WTC11 (cell line): ENCODE measurements at regions not wholly inside any gene's neighbourhood (a gene's known extent, or its start where the extent isn't known, plus 50 kb on each side); places are given as distances from the start of the nearest gene placed in this dataset.
A peak's percentile ranks its signal among the peaks of the same experiment; 100 is the strongest.

Source experiments
- ATAC-seq: fragments of 200-7000 bp; cut with Tn5 transposase; 2 replicates; pipeline ENCODE4 v1.10.0; 2021; ENCODE audit warnings: mild to moderate bottlenecking, moderate library complexity
- CTCF ChIA-PET: fragments of 300-600 bp; sonication (Branson Sonifier 250); formaldehyde crosslinking; loops from one replicate; lab custom pipeline; 2021; ENCODE audit warnings: antibody characterized with exemption; lab: Charles Lee
- POLR2A ChIA-PET: fragments of 350-600 bp; sonication (Branson Sonifier 250); formaldehyde crosslinking; loops from one replicate; lab custom pipeline; 2021; ENCODE audit warnings: antibody characterized with exemption; lab: Charles Lee
- DNase-seq: peaks from one replicate; pipeline ENCODE4 v3.0.0; 2021; ENCODE audit warnings: low spot score
- H3K27ac Mint-ChIP-seq: 2 replicates; pipeline ENCODE4 v1.8.0; 2021; ENCODE audit warnings: mixed read lengths
- H3K27me3 Mint-ChIP-seq: 2 replicates; pipeline ENCODE4 v1.8.0; 2021; ENCODE audit warnings: low read depth, mild to moderate bottlenecking, moderate library complexity, mixed read lengths
- H3K36me3 Mint-ChIP-seq: 2 replicates; pipeline ENCODE4 v1.8.0; 2021; ENCODE audit warnings: mixed read lengths
- H3K4me1 Mint-ChIP-seq: 2 replicates; pipeline ENCODE4 v1.8.0; 2022; ENCODE audit warnings: mixed read lengths
- H3K4me3 Mint-ChIP-seq: 2 replicates; pipeline ENCODE4 v1.8.0; 2021; ENCODE audit warnings: mild to moderate bottlenecking, moderate library complexity, mixed read lengths
- H3K9me3 Mint-ChIP-seq: 2 replicates; pipeline ENCODE4 v1.8.0; 2021; ENCODE audit warnings: mixed read lengths
- E2F4 ChIP-seq: sonication (generic); formaldehyde crosslinking; IDR thresholded peaks from 2 replicates; pipeline ENCODE4 v1.8.1; 2022; ENCODE audit warnings: low read depth, mild to moderate bottlenecking, moderate library complexity, missing genetic modification reagents, borderline replicate concordance
- E2F5 ChIP-seq: sonication (generic); formaldehyde crosslinking; IDR thresholded peaks from 2 replicates; pipeline ENCODE4 v1.8.1; 2022; ENCODE audit warnings: mild to moderate bottlenecking, moderate library complexity, missing genetic modification reagents
- ELF4 ChIP-seq: sonication (generic); formaldehyde crosslinking; IDR thresholded peaks from 2 replicates; pipeline ENCODE4 v1.8.1; 2022; ENCODE audit warnings: low read depth, mild to moderate bottlenecking, moderate library complexity, missing genetic modification reagents
- ESRRA ChIP-seq: sonication (generic); formaldehyde crosslinking; IDR thresholded peaks from 2 replicates; pipeline ENCODE4 v1.8.1; 2022; ENCODE audit warnings: mild to moderate bottlenecking, missing genetic modification reagents, borderline replicate concordance
- GABPB1 ChIP-seq: sonication (generic); formaldehyde crosslinking; IDR thresholded peaks from 2 replicates; pipeline ENCODE4 v1.8.1; 2023; ENCODE audit warnings: mild to moderate bottlenecking, missing genetic modification reagents
- IRF2 ChIP-seq: sonication (generic); formaldehyde crosslinking; IDR thresholded peaks from 2 replicates; pipeline ENCODE4 v1.8.0; 2022; ENCODE audit warnings: low read depth, missing genetic modification reagents, borderline replicate concordance
- KAT7 ChIP-seq: sonication (generic); formaldehyde crosslinking; IDR thresholded peaks from 2 replicates; pipeline ENCODE4 v1.8.1; 2023; ENCODE audit warnings: missing genetic modification reagents, mild to moderate bottlenecking, borderline replicate concordance
- MLX ChIP-seq: sonication (generic); formaldehyde crosslinking; IDR thresholded peaks from 2 replicates; pipeline ENCODE4 v1.8.1; 2023; ENCODE audit warnings: mild to moderate bottlenecking, missing genetic modification reagents, moderate library complexity
- MXD4 ChIP-seq: fragments of 250-450 bp; sonication (Bioruptor Pico); IDR thresholded peaks from 2 replicates; pipeline ENCODE4 v1.8.0; 2021; ENCODE audit warnings: mild to moderate bottlenecking, moderate library complexity, borderline replicate concordance
- NFE2L1 ChIP-seq: sonication (generic); formaldehyde crosslinking; IDR thresholded peaks from 2 replicates; pipeline ENCODE4 v1.8.1; 2023; ENCODE audit warnings: missing genetic modification reagents
- NFYB ChIP-seq: sonication (generic); formaldehyde crosslinking; conservative IDR thresholded peaks from 2 replicates; pipeline ENCODE4 v1.8.0; 2022; ENCODE audit warnings: low read depth, missing genetic modification reagents
- NR1H2 ChIP-seq: sonication (generic); formaldehyde crosslinking; IDR thresholded peaks from 2 replicates; pipeline ENCODE4 v1.9.0; 2021; ENCODE audit warnings: mild to moderate bottlenecking, moderate library complexity, missing genetic modification reagents
- OVOL2 ChIP-seq: fragments of 250-450 bp; sonication (Bioruptor Pico); IDR thresholded peaks from 2 replicates; pipeline ENCODE4 v1.9.0; 2021; ENCODE audit warnings: mild to moderate bottlenecking, borderline replicate concordance
- SMAD3 ChIP-seq: sonication (generic); formaldehyde crosslinking; IDR thresholded peaks from 2 replicates; pipeline ENCODE4 v1.8.0; 2022; ENCODE audit warnings: missing genetic modification reagents, mild to moderate bottlenecking, borderline replicate concordance
- TCF7 ChIP-seq: sonication (generic); formaldehyde crosslinking; IDR thresholded peaks from 2 replicates; pipeline ENCODE4 v1.8.0; 2022; ENCODE audit warnings: mild to moderate bottlenecking, low read depth, missing genetic modification reagents, moderate library complexity
- TEAD1 ChIP-seq: sonication (generic); formaldehyde crosslinking; IDR thresholded peaks from 2 replicates; pipeline ENCODE4 v1.8.0; 2022; ENCODE audit warnings: mild to moderate bottlenecking, missing genetic modification reagents
- ZMAT4 ChIP-seq: fragments of 250-450 bp; sonication (Bioruptor Pico); IDR thresholded peaks from 2 replicates; pipeline ENCODE4 v1.9.0; 2021; ENCODE audit warnings: mild to moderate bottlenecking
- ZNF121 ChIP-seq: sonication (generic); formaldehyde crosslinking; IDR thresholded peaks from 2 replicates; pipeline ENCODE4 v1.8.0; 2023; ENCODE audit warnings: missing genetic modification reagents
- ZNF396 ChIP-seq: fragments of 250-450 bp; sonication (Bioruptor Pico); IDR thresholded peaks from 2 replicates; pipeline ENCODE4 v1.8.0; 2021; ENCODE audit warnings: mild to moderate bottlenecking, moderate library complexity, borderline replicate concordance
- ZNF425 ChIP-seq: fragments of 250-450 bp; sonication (Bioruptor Pico); conservative IDR thresholded peaks from 2 replicates; pipeline ENCODE4 v1.9.0; 2021; ENCODE audit warnings: mild to moderate bottlenecking
- ZNF671 ChIP-seq: fragments of 250-450 bp; sonication (Bioruptor Pico); IDR thresholded peaks from 2 replicates; pipeline ENCODE4 v1.8.0; 2021; ENCODE audit warnings: mild to moderate bottlenecking
- TF ChIP-seq, protein P1 (sequence below): sonication (generic); formaldehyde crosslinking; conservative IDR thresholded peaks from 2 replicates; pipeline ENCODE4 v1.8.1; 2022; ENCODE audit warnings: mild to moderate bottlenecking, missing genetic modification reagents
- TF ChIP-seq, protein P2 (sequence below): sonication (generic); formaldehyde crosslinking; IDR thresholded peaks from 2 replicates; pipeline ENCODE4 v1.8.1; 2022; ENCODE audit warnings: low read depth, missing genetic modification reagents, borderline replicate concordance

DNA sequence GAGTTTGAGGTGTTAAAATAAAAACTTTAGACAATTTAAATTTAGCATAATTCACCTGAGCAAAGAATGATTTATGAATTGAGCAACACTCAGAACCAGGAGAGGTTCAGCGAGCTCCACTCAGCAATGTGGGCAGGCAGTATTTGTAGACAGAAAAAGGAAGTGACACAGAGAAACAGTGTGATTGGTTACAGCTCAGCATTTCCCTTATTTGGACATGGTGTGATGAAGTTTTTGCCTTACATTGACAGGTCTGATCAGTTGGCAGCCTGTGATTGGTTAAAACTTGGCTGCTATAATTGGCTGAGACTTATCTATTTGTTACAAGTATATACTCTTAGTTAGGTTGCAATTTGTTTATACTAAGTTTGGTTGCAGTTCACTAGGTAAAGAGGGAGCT, 621.2 kb upstream of the PRMT6 start:
- H3K27me3 Mint-ChIP-seq, result no peaks in the 10 kb centered on the region

DNA sequence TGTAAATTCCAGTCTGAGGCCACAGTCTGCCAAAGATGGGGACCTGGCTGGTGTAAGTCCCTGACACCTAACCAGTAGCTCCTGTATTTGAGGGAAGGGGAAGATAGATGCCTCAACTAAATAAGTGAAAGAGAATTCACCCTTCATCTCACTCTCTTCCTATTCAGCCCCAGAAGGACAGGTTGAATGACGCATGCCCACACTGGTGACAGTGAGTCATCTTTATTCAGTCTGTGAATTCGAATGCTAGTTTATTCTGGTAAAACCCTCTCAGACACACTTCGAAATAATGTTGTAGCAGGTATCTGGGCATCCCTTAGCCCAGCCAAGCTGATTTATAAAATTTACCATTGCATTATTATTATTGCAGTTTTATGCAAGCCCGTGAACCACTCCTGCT, 617.0 kb upstream of the PRMT6 start:
- Mint-ChIP-seq H3K27me3 (no peaks in the 10 kb centered on the region), H3K4me3 (no peak overlapping the region), H3K27ac (no peak overlapping the region), H3K36me3 (no peaks in the 10 kb centered on the region), H3K4me1 (peaks cover 16% of the 10 kb centered on the region), H3K9me3 (no peaks in the 10 kb centered on the region)
- ChIA-PET CTCF (no interaction called here), POLR2A (no interaction called here)
- ATAC-seq (no peak), DNase-seq (no peak)
- TF ChIP-seq OVOL2 (CRISPR knock-in tag) (no peak), ZNF425 (CRISPR knock-in tag) (no peak), IRF2 (CRISPR knock-in tag) (no peak), TCF7 (CRISPR knock-in tag) (no peak), GABPB1 (no peak), MXD4 (CRISPR knock-in tag) (no peak)

More for the DNA sequence above, 621.2 kb upstream of the PRMT6 start:
- H3K4me3 Mint-ChIP-seq, result no peak overlapping the region
- no peaks in the 10 kb centered on the region; the same call in 1 of the 2 replicates for H3K9me3 Mint-ChIP-seq
- peaks cover 20% of the 10 kb centered on the region for H3K4me1 Mint-ChIP-seq
- peaks cover 4% of the 10 kb centered on the region; the same call in 1 of the 2 replicates for H3K36me3 Mint-ChIP-seq
- DNase-seq (no peak), ATAC-seq (peak; percentile 63)
- CTCF ChIA-PET, result no interaction called here
- POLR2A ChIA-PET, result no interaction called here
- H3K27ac Mint-ChIP-seq, result no peak overlapping the region
- TF ChIP-seq ESRRA, result no peak
- no peak for TF ChIP-seq NFYB (CRISPR knock-in tag)
- TF ChIP-seq, protein P1, sequence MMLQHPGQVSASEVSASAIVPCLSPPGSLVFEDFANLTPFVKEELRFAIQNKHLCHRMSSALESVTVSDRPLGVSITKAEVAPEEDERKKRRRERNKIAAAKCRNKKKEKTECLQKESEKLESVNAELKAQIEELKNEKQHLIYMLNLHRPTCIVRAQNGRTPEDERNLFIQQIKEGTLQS (CRISPR knock-in tag), result no peak

GRCh38 chr1:106447466-106447865, 609.0 kb upstream of the PRMT6 start:
- TF ChIP-seq KAT7, result no peak
- TF ChIP-seq, protein P1 (CRISPR knock-in tag), result no peak
- no peaks in the 10 kb centered on the region for H3K27me3 Mint-ChIP-seq
- DNase-seq (no peak), ATAC-seq (no peak)
- no peaks in the 10 kb centered on the region for H3K36me3 Mint-ChIP-seq
- no peak overlapping the region for H3K4me3 Mint-ChIP-seq
- H3K27ac Mint-ChIP-seq, result no peak overlapping the region
- H3K4me1 Mint-ChIP-seq, result no peaks in the 10 kb centered on the region
- H3K9me3 Mint-ChIP-seq, result no peaks in the 10 kb centered on the region
- POLR2A ChIA-PET, result no interaction called here
- CTCF ChIA-PET, result no interaction called here

DNA sequence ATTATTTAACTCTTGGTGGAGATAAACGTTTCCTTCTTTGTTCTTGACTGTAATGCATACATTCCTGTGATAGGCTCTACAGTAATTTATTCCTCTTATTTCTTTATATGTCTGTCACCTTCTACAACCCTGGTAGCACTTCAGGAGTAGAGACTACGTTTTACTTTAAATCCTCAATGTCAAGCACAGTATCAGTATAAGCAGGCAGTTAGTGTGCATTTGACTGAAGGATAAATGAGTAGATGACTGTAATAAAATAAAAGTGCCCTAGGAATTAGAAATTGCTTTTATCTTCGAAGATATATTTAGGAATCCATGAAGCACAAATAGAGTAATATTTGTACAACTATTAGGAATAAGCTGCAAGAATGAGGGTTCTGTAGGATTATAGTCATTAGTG, 599.6 kb upstream of the PRMT6 start:
- Mint-ChIP-seq H3K4me3 (no peak overlapping the region), H3K27ac (no peak overlapping the region), H3K27me3 (no peaks in the 10 kb centered on the region), H3K36me3 (no peaks in the 10 kb centered on the region), H3K9me3 (no peaks in the 10 kb centered on the region), H3K4me1 (no peaks in the 10 kb centered on the region)
- ATAC-seq, result no peak
- CTCF ChIA-PET, result no interaction called here
- no peak for DNase-seq
- POLR2A ChIA-PET, result no interaction called here
- TF ChIP-seq ESRRA (no peak), KAT7 (no peak), ZNF121 (no peak), NFE2L1 (CRISPR knock-in tag) (no peak), ZNF396 (CRISPR knock-in tag) (no peak), ZNF671 (CRISPR knock-in tag) (no peak), E2F4 (CRISPR knock-in tag) (no peak), MLX (CRISPR knock-in tag) (no peak), NR1H2 (CRISPR knock-in tag) (no peak), ZMAT4 (CRISPR knock-in tag) (no peak), SMAD3 (CRISPR knock-in tag) (no peak), GABPB1 (no peak), E2F5 (CRISPR knock-in tag) (no peak), ELF4 (CRISPR knock-in tag) (no peak), TEAD1 (no peak)
- TF ChIP-seq, protein P2, sequence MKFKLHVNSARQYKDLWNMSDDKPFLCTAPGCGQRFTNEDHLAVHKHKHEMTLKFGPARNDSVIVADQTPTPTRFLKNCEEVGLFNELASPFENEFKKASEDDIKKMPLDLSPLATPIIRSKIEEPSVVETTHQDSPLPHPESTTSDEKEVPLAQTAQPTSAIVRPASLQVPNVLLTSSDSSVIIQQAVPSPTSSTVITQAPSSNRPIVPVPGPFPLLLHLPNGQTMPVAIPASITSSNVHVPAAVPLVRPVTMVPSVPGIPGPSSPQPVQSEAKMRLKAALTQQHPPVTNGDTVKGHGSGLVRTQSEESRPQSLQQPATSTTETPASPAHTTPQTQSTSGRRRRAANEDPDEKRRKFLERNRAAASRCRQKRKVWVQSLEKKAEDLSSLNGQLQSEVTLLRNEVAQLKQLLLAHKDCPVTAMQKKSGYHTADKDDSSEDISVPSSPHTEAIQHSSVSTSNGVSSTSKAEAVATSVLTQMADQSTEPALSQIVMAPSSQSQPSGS (CRISPR knock-in tag), result no peak
